ENCODE measurements at regions not wholly inside any gene's neighbourhood (a gene's known extent, or its start where the extent isn't known, plus 50 kb on each side); places are given as distances from the start of the nearest gene placed in this dataset.

GRCh38 chr4:57270346-57270745 lies 160.2 kb upstream of the IGFBP7 start:
- ATAC-seq (no peak), DNase-seq (ENCODE audit: low read depth, low spot score) (no peak)
- no TSS peak for BruUV-seq (replicated peaks)
- Histone ChIP-seq H3K27ac (ENCODE audit: low read length) (no peak overlapping the region), H3K9me3 (ENCODE audit: control insufficient read depth, insufficient read depth, low read depth, low read length) (no peaks in the 10 kb centered on the region), H3K36me3 (ENCODE audit: control insufficient read depth, insufficient read depth, low read length) (no peaks in the 10 kb centered on the region), H3K27me3 (ENCODE audit: control insufficient read depth, insufficient read depth, low read length) (no peaks in the 10 kb centered on the region), H3K4me3 (ENCODE audit: low read depth in 2 of 2, low read length in 2 of 2) (no peak overlapping the region), H3K4me1 (ENCODE audit: control insufficient read depth, insufficient read depth, low read length) (no peaks in the 10 kb centered on the region)
- TF ChIP-seq REST (IDR thresholded peaks at IDR 0.05; ENCODE audit: insufficient read depth in 1 of 2, low read depth in 2 of 2, low read length in 1 of 2), result no peak
- TF ChIP-seq TCF7L2 (IDR thresholded peaks at IDR 0.05; ENCODE audit: low read depth, low read length), result no peak
- TF ChIP-seq POLR2AphosphoS5 (IDR thresholded peaks at IDR 0.05; ENCODE audit: low read depth, low read length), result no peak
- TF ChIP-seq SIN3A (IDR thresholded peaks at IDR 0.05; ENCODE audit: borderline replicate concordance, insufficient read depth, low read depth, low read length), result no peak
- no peak for TF ChIP-seq CTCF (IDR thresholded peaks at IDR 0.05)
- in situ Hi-C loops (cut with HindIII; ENCODE audit: low pct_unique_long_range_greater_than_20kb, low sequenced_read_pairs), result no loop called here
- CTCF ChIA-PET, result no interaction called here
- intact Hi-C loops (cut with micrococcal nuclease; ENCODE audit: unreplicated experiment), result no loop called here
- POLR2A ChIA-PET, result no interaction called here

DNA sequence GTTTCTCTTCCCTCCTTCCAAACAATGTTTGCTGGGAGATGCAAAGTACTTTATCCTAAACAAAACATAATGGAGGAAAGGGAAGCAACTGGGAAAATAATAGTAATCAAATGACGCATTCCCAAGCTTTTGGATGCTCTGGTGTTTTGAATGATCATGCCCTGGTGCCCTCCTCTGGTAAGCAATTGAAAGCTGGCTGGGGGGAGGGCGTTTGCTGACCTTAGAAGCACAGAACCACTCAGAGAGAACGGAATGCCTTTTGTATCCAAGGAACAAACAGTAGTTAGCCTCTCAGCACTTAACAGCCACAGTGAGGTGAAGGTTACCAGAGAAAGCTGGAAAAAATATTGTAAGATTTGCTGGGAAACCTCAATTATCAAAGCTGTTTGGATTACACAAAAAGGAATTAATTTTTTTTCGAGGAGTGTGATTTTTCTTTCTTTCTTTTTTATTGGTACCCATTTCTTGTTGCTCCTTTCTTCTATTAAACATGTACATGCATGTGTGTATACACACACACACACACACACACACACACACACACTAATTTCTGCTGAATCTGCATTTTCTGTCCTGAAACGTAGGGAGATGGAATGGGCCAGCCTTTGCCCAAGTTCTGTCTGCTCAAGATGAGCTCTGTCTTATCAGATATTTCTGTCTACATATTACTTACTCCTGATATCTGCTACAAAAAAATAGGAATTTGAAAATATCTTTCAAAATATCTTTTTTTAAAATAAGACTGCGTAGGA lies 155.8 kb upstream of the IGFBP7 start:
- Histone ChIP-seq H3K9me3 (ENCODE audit: control insufficient read depth, insufficient read depth, low read depth, low read length) (no peaks in the 10 kb centered on the region), H3K27me3 (ENCODE audit: control insufficient read depth, insufficient read depth, low read length) (no peaks in the 10 kb centered on the region), H3K27ac (ENCODE audit: low read length) (no peak overlapping the region), H3K4me3 (ENCODE audit: low read depth in 2 of 2, low read length in 2 of 2) (no peak overlapping the region), H3K4me1 (ENCODE audit: control insufficient read depth, insufficient read depth, low read length) (no peaks in the 10 kb centered on the region), H3K36me3 (ENCODE audit: control insufficient read depth, insufficient read depth, low read length) (no peaks in the 10 kb centered on the region)
- TF ChIP-seq CTCF (IDR thresholded peaks at IDR 0.05) (no peak), POLR2AphosphoS5 (IDR thresholded peaks at IDR 0.05; ENCODE audit: low read depth, low read length) (no peak)
- intact Hi-C loops (cut with micrococcal nuclease; ENCODE audit: unreplicated experiment) (no loop called here), in situ Hi-C loops (cut with HindIII; ENCODE audit: low pct_unique_long_range_greater_than_20kb, low sequenced_read_pairs) (no loop called here)
- CTCF ChIA-PET, result no interaction called here
- no TSS peak for BruUV-seq (replicated peaks)
- POLR2A ChIA-PET, result no interaction called here
- ATAC-seq (no peak), DNase-seq (ENCODE audit: low read depth, low spot score) (no peak)
